Mesenteric fat pad (tissue), 1 donor: ENCODE measurements at regions not wholly inside any gene's neighbourhood (a gene's known extent, or its start where the extent isn't known, plus 50 kb on each side); places are given as distances from the start of the nearest gene placed in this dataset.

Source experiments
- DNase-seq: peaks from one replicate; pipeline ENCODE4 v3.0.0-alpha.2; 2020; ENCODE audit warnings: low spot score
- donor health status: DM: yes; HTN: yes; CAD: no.

GRCh38 chr13:104170980-104171555, 1104.9 kb upstream of the SLC10A2 start:
- no peak for DNase-seq

- DNase-seq: no peak
These were observed 1097.8 kb upstream of the SLC10A2 start for GRCh38 chr13:104163866-104164630.

DNA sequence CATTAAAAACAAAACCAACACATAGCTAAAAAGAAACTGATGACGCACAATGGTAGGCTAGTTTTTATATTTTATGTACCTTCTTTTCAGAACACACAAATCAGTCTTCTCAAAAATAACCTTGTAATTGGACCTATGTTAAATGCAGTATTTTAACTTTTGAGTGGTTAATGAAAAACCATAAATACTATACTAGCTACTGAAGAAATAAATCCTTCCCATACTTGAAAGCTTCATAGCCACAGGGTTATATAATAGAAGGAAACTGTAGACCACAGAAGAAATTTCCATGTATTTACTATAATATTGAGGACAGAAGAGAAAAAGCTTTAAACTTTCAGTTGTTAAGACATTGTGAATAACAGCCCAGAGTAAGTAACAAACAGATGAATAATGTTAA, 1094.3 kb upstream of the SLC10A2 start:
- DNase-seq: no peak

- no peak for DNase-seq
These were observed 1077.7 kb upstream of the SLC10A2 start for GRCh38 chr13:104143760-104144416.

DNA sequence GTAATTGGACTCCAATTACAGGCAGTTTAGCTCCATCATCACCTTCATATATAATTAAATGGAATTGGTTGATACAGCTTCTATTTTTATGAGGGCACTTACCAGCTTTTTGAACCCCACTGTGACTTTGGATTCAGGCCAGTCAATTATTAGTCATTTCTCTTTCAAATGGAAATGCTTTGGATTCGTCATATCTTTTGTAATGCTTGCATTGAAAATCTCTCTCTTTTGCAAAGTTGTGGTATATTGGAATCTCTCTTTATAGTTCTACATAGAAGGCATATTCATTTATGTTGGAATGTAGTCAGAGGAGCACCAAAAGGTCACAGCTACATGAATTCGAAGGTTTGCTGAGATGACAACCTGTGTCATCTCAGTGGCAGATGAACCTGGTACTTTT, 1074.3 kb upstream of the SLC10A2 start:
- no peak for DNase-seq

DNA sequence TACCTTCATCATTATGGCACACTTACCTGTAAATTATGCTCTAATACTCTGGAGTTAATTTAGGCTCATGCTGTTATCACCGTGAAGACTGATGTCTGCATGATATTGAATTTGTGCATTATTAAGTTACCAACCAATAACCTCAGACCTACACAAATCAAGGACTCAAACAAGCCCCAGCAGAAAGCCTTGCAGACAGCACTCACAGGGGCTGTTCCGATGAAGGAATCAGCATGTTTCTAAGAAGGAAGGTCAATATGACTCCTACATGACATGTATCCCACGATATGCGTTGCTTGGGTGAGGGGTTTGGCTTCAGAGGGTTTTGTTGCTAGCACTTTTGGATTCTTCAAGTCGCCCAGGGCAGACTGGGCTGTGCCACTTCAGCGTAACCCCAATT, 1071.2 kb upstream of the SLC10A2 start:
- no peak for DNase-seq

DNA sequence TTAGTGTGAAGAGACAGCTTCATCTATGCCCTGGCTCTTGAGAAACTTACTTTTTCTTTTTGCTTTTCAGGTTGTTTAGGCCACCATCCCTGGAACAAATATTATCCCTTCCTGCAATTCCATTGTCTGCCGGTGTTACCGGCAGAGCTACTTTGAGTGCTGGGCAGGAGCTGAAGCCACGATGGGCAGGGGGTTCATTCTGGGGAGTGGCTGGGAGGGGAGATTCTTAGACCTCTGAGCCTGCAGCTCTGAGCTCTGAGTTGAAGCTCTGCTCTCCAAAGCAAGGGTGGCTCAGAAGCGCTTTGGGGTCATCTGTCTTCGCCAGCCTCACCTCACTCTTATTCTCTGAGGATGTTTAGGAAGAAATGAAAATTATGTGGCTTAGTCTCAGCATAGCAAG, 1066.6 kb upstream of the SLC10A2 start:
- DNase-seq: no peak

DNA sequence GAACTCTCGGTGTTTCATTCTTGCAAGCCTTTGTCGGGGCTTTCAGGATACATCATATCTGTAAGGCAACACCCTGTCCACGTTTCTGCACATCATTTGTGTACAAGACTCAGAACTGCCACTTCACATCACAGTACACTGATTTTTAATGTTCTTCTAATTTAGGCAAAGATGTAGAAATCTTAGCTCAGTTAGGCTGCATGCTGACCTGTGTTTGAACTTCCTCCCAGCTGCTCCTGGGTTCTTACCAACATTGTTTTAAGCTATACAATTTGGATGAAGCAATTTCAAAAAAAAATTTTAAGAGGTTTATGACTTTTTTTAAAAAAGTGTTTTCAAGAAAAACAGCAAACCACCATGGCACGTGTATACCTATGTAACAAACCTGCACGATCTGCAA, 1047.9 kb upstream of the SLC10A2 start:
- DNase-seq: no peak

DNA sequence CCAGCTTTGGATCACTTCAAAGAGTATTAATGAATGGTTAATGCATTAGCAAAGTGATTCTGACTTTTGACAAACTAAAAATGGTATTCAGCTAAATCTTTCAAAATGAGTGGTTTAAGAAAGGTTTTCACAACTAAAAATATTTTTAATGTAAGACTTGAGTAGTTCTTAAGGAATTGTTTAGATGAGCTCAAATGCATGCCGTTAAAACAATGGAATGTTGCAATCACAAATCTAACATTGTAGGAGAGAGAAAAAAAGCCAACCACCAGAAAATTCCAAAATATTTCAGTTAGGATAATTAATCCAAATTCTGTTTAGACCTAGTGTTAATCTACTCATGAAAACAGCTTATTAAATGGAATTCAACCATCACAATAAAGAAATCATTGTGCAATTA, 1044.8 kb upstream of the SLC10A2 start:
- DNase-seq: no peak

GRCh38 chr13:104106705-104107393, 1040.6 kb upstream of the SLC10A2 start:
- no peak for DNase-seq

DNA sequence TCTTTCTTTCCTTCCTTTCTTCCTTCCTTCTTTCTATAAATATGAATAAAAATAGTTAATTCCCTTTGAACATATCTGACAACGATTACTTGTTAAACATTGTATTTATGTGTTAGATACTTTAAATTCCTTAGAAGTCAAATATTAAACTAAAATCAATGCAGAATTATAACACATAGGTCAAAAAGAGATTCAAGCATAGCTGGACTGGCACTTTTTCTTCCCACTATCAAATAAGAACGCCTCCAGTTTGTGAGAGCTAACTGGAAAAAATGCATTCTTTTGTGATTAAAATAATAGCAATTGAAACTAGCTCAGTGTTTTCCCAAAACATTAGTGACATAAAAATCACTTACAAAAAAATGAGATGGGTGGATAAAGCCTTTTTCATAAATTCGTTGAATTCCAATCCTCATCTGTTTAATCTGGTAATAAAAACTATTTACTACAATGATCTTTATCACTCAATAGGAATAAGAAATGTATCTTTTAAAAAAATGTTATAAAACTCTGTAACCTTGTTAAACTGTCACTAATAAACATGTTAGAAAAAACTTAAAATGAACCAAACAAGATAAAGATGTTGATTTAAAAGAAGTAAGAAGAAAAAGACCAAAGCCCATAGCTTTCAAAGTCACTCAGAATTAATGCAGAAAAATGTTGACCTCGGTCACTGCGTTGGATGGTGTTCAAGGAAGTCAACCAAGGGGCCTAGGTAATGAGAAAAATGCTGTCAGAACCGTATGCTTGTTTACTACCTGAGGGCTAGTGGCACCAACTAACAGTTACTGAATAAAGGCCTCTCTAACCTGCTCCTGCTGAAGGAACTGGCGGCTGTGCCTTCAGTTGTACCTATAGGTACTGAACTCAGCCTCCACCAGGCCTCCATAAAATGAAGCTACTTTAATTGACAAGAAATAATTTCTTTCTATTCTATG, 1039.5 kb upstream of the SLC10A2 start:
- DNase-seq: no peak

GRCh38 chr13:104099750-104100149, 1033.5 kb upstream of the SLC10A2 start:
- DNase-seq: no peak

DNA sequence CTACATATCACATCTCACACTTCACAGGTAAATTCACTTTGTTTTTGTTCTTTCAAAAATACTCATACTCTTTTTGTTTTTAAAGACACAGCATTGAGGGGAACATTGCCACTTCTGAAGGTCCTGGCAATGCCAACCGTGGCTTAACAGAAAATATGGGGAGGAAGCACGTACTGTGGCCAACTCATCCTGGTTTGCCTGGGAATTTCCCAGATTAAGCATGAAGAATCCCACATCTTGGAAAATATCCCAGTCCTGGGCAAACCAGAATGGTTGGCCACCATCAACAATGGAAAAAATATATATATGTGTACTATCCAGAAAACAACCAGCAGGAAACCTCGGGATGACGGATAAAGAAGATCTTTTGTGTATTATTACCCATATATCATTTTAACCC, 1032.2 kb upstream of the SLC10A2 start:
- no peak for DNase-seq

DNA sequence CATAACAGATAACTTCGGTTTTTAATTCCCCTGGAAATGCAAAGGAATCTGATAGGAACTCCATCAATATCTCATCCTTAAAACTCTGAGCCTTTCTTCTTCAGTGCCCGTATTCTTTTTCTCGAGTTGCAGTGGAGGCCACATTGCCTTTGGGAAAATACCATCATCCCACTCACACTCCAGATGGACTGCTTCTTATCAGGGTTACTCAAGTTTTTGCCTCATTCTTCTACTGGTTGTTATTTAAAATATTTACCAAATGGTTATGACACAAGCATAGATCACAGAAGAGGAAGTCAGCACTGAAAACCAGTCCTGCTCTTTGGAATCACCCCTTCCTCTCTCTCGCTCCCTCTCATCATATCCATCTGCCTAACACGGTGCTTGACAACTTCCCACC, 1020.5 kb upstream of the SLC10A2 start:
- DNase-seq: no peak

DNA sequence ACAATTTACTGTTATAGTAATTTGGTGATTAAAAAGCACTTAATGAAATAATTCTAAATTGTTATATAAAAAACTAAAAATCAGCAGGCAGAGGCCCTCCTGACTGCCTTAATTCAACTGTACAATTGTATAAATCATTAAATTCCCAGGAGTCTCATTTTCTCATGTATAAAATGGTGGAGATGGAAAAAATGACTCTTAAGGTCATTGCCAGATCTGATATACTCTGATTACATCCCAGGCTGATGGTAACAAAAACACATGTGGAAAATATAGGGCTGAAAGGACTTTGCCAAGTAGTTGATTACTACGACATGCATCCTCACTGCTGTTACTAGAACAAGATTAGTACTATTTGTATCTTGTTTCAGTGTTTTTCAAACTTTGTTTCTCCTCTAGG, 1020.0 kb upstream of the SLC10A2 start:
- no peak for DNase-seq

DNA sequence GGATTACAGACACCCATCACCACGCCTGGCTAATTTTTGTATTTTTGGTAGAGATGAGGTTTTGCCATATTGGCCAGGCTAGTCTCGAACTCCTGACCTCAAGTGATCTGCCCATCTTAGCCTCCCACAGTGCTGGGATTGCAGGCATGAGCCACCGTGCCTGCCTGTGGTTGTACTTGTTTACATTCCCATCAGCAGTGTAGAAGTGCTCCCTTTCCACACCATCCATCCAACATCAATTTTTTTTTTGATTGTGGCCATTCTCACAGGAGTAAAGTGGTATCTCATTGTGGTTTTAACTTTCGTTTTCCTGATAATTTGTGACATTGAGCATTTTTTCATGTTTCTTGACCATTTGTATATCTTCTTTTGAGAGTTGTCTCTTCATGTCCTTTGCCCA, 1019.4 kb upstream of the SLC10A2 start:
- DNase-seq: no peak

GRCh38 chr13:104074326-104074725, 1008.1 kb upstream of the SLC10A2 start:
- no peak for DNase-seq

GRCh38 chr13:104071806-104072205, 1005.6 kb upstream of the SLC10A2 start:
- DNase-seq: no peak

- DNase-seq: no peak
These were observed 999.1 kb upstream of the SLC10A2 start for GRCh38 chr13:104065328-104065727.

- DNase-seq: no peak
These were observed 991.6 kb upstream of the SLC10A2 start for GRCh38 chr13:104057861-104058260.

GRCh38 chr13:104045907-104046306, 979.7 kb upstream of the SLC10A2 start:
- no peak for DNase-seq
